ENCODE measurements at regions not wholly inside any gene's neighbourhood (a gene's known extent, or its start where the extent isn't known, plus 50 kb on each side); places are given as distances from the start of the nearest gene placed in this dataset.

- Histone ChIP-seq H3K36me3 (ENCODE audit: insufficient read depth, insufficient read length, low read length) (no peaks in the 10 kb centered on the region), H3K9me3 (ENCODE audit: insufficient read depth, low read length) (no peaks in the 10 kb centered on the region), H3K27me3 (ENCODE audit: insufficient read depth, insufficient read length) (peaks cover 12% of the 10 kb centered on the region), H3K4me1 (ENCODE audit: insufficient read depth, insufficient read length) (no peaks in the 10 kb centered on the region), H3K4me3 (ENCODE audit: insufficient read length, low read depth) (peak overlapping the region; percentile 29), H3K9ac (ENCODE audit: insufficient read length, low read depth) (no peak overlapping the region)
- no peak for TF ChIP-seq SUZ12 (IDR thresholded peaks at IDR 0.05; ENCODE audit: extremely low read depth, insufficient read depth, insufficient read length)
- TF ChIP-seq ZNF274 (IDR thresholded peaks at IDR 0.05; ENCODE audit: low read depth, low read length), result no peak
- TF ChIP-seq YY1 (IDR thresholded peaks at IDR 0.05; ENCODE audit: insufficient read depth, insufficient read length), result no peak
- no peak for DNase-seq (ENCODE audit: low read depth, low spot score)
These were observed 129.7 kb upstream of the SEC61G start for GRCh38 chr7:54888734-54889082.

GRCh38 chr7:54897891-54898290 is 120.9 kb upstream of the EGFR start:
- Histone ChIP-seq H3K27me3 (ENCODE audit: insufficient read depth, insufficient read length) (no peaks in the 10 kb centered on the region), H3K9me3 (ENCODE audit: insufficient read depth, low read length) (no peaks in the 10 kb centered on the region), H3K36me3 (ENCODE audit: insufficient read depth, insufficient read length, low read length) (no peaks in the 10 kb centered on the region), H3K4me1 (ENCODE audit: insufficient read depth, insufficient read length) (no peaks in the 10 kb centered on the region), H3K4me3 (ENCODE audit: insufficient read length, low read depth) (no peak overlapping the region), H3K9ac (ENCODE audit: insufficient read length, low read depth) (no peak overlapping the region)
- no peak for DNase-seq (ENCODE audit: low read depth, low spot score)
- no peak for TF ChIP-seq ZNF274 (IDR thresholded peaks at IDR 0.05; ENCODE audit: low read depth, low read length)
- TF ChIP-seq YY1 (IDR thresholded peaks at IDR 0.05; ENCODE audit: insufficient read depth, insufficient read length), result no peak
- no peak for TF ChIP-seq SUZ12 (IDR thresholded peaks at IDR 0.05; ENCODE audit: extremely low read depth, insufficient read depth, insufficient read length)

DNA sequence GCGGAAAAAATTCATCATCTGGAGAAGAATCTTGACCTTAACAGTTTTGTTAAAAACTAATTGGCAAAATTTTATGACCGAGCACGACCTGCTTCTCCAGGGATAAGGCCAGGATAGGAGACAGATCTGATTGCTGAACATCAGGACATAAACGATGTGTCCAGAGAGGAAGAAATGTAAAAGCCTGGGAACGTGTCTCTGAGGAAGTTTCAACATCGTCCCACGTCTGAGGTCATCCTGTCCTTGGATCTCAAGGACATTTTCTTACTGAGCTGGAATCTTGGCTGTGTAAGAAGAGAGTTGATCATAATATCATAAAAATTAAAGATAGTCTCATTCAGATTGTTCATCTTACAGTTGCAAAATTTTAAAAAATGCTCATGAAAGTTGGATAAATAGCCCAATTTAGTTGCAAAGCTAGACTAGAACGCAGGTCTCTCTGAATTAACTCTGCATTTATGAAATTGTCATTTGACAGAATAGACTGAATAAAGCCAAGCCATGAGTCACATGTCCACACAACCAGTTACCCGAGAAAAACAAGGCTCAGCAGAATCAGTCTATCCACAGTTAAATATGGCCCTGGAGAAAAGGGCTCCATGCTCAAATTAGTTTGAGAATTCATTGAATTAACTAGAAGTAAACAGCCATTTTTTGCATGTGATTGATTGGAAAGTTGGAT is 120.0 kb upstream of the EGFR start:
- no peak for DNase-seq (ENCODE audit: low read depth, low spot score)
- no peak for TF ChIP-seq ZNF274 (IDR thresholded peaks at IDR 0.05; ENCODE audit: low read depth, low read length)
- no peaks in the 10 kb centered on the region for H3K36me3 ChIP-seq (ENCODE audit: insufficient read depth, insufficient read length, low read length)
- H3K4me1 ChIP-seq (ENCODE audit: insufficient read depth, insufficient read length), result no peaks in the 10 kb centered on the region
- no peaks in the 10 kb centered on the region for H3K9me3 ChIP-seq (ENCODE audit: insufficient read depth, low read length)
- H3K27me3 ChIP-seq (ENCODE audit: insufficient read depth, insufficient read length), result no peaks in the 10 kb centered on the region
- H3K4me3 ChIP-seq (ENCODE audit: insufficient read length, low read depth), result no peak overlapping the region
- H3K9ac ChIP-seq (ENCODE audit: insufficient read length, low read depth), result no peak overlapping the region

GRCh38 chr7:54901840-54902239 is 117.0 kb upstream of the EGFR start:
- Histone ChIP-seq H3K27me3 (ENCODE audit: insufficient read depth, insufficient read length) (no peaks in the 10 kb centered on the region), H3K4me1 (ENCODE audit: insufficient read depth, insufficient read length) (no peaks in the 10 kb centered on the region), H3K36me3 (ENCODE audit: insufficient read depth, insufficient read length, low read length) (no peaks in the 10 kb centered on the region), H3K9me3 (ENCODE audit: insufficient read depth, low read length) (no peaks in the 10 kb centered on the region), H3K4me3 (ENCODE audit: insufficient read length, low read depth) (no peak overlapping the region), H3K9ac (ENCODE audit: insufficient read length, low read depth) (no peak overlapping the region)
- TF ChIP-seq YY1 (IDR thresholded peaks at IDR 0.05; ENCODE audit: insufficient read depth, insufficient read length) (no peak), SUZ12 (IDR thresholded peaks at IDR 0.05; ENCODE audit: extremely low read depth, insufficient read depth, insufficient read length) (no peak), ZNF274 (IDR thresholded peaks at IDR 0.05; ENCODE audit: low read depth, low read length) (no peak)
- DNase-seq (ENCODE audit: low read depth, low spot score), result no peak

DNA sequence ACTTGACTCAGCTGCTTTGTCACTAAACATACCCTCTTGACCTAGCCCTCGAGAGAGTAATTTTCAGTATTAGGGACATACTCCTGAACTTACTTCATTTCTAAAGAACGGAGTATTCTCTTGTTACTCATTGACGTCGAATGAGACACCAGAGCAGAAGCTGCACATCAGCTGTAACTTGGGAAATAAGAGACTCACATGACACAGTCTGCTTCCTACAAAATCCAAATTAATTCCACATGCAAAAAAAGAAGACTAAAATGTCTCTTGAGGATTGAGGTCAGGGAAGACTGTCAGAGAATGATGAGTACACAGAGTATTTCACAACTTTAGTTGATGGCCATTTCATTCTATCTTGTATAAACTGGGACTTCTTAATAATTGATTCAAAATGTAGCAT is 114.7 kb upstream of the EGFR start:
- Histone ChIP-seq H3K27me3 (ENCODE audit: insufficient read depth, insufficient read length) (no peaks in the 10 kb centered on the region), H3K9me3 (ENCODE audit: insufficient read depth, low read length) (no peaks in the 10 kb centered on the region), H3K9ac (ENCODE audit: insufficient read length, low read depth) (no peak overlapping the region), H3K4me3 (ENCODE audit: insufficient read length, low read depth) (no peak overlapping the region), H3K4me1 (ENCODE audit: insufficient read depth, insufficient read length) (no peaks in the 10 kb centered on the region), H3K36me3 (ENCODE audit: insufficient read depth, insufficient read length, low read length) (no peaks in the 10 kb centered on the region)
- DNase-seq (ENCODE audit: low read depth, low spot score), result no peak
- TF ChIP-seq YY1 (IDR thresholded peaks at IDR 0.05; ENCODE audit: insufficient read depth, insufficient read length) (no peak), SUZ12 (IDR thresholded peaks at IDR 0.05; ENCODE audit: extremely low read depth, insufficient read depth, insufficient read length) (no peak), ZNF274 (IDR thresholded peaks at IDR 0.05; ENCODE audit: low read depth, low read length) (no peak)

DNA sequence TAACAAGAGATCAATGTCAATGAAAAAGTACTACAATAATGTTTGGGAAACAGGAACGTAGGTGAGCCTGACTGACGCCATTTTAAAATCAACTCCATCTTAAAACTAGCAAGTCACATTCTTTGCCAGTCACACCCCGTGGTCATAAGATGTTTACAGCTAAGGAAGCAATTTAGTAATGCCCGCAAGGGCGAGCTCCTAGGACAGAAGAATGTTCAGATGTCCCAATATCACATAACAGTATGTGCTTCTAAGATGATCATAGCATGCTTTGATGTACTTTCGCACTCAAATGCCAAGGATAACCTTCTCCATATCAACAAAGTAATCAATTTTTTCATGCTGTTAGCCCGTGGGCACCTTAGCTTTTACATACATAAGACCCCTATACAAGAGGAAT is 113.8 kb upstream of the EGFR start:
- H3K9me3 ChIP-seq (ENCODE audit: insufficient read depth, low read length), result no peaks in the 10 kb centered on the region
- no peaks in the 10 kb centered on the region for H3K4me1 ChIP-seq (ENCODE audit: insufficient read depth, insufficient read length)
- no peaks in the 10 kb centered on the region for H3K27me3 ChIP-seq (ENCODE audit: insufficient read depth, insufficient read length)
- no peak overlapping the region for H3K4me3 ChIP-seq (ENCODE audit: insufficient read length, low read depth)
- no peaks in the 10 kb centered on the region for H3K36me3 ChIP-seq (ENCODE audit: insufficient read depth, insufficient read length, low read length)
- no peak for DNase-seq (ENCODE audit: low read depth, low spot score)
- TF ChIP-seq SUZ12 (IDR thresholded peaks at IDR 0.05; ENCODE audit: extremely low read depth, insufficient read depth, insufficient read length), result no peak
- no peak for TF ChIP-seq YY1 (IDR thresholded peaks at IDR 0.05; ENCODE audit: insufficient read depth, insufficient read length)
- TF ChIP-seq ZNF274 (IDR thresholded peaks at IDR 0.05; ENCODE audit: low read depth, low read length), result no peak
- H3K9ac ChIP-seq (ENCODE audit: insufficient read length, low read depth), result no peak overlapping the region

GRCh38 chr7:54906963-54907362 is 111.9 kb upstream of the EGFR start:
- Histone ChIP-seq H3K27me3 (ENCODE audit: insufficient read depth, insufficient read length) (no peaks in the 10 kb centered on the region), H3K4me1 (ENCODE audit: insufficient read depth, insufficient read length) (no peaks in the 10 kb centered on the region), H3K36me3 (ENCODE audit: insufficient read depth, insufficient read length, low read length) (no peaks in the 10 kb centered on the region), H3K4me3 (ENCODE audit: insufficient read length, low read depth) (no peak overlapping the region), H3K9me3 (ENCODE audit: insufficient read depth, low read length) (no peaks in the 10 kb centered on the region), H3K9ac (ENCODE audit: insufficient read length, low read depth) (no peak overlapping the region)
- TF ChIP-seq YY1 (IDR thresholded peaks at IDR 0.05; ENCODE audit: insufficient read depth, insufficient read length) (no peak), ZNF274 (IDR thresholded peaks at IDR 0.05; ENCODE audit: low read depth, low read length) (no peak), SUZ12 (IDR thresholded peaks at IDR 0.05; ENCODE audit: extremely low read depth, insufficient read depth, insufficient read length) (no peak)
- no peak for DNase-seq (ENCODE audit: low read depth, low spot score)
